ENCODE measurements at regions not wholly inside any gene's neighbourhood (a gene's known extent, or its start where the extent isn't known, plus 50 kb on each side); places are given as distances from the start of the nearest gene placed in this dataset.

- Histone ChIP-seq H3K27me3 (replicated peaks; ENCODE audit: insufficient read depth) (no peaks in the 10 kb centered on the region), H3K4me1 (replicated peaks) (no peaks in the 10 kb centered on the region), H3K36me3 (no peaks in the 10 kb centered on the region), H3K9me3 (no peaks in the 10 kb centered on the region), H3K27ac (no peak overlapping the region), H3K4me3 (no peak overlapping the region)
- 100% methylated on average over 1 of the region's 1 CpG for WGBS
- TF ChIP-seq POLR2AphosphoS5 (IDR thresholded peaks at IDR 0.05): no peak
- no peak for TF ChIP-seq CTCF (IDR thresholded peaks at IDR 0.05)
- TF ChIP-seq POLR2A (IDR thresholded peaks at IDR 0.05): no peak
- DNase-seq (ENCODE audit: low spot score): no peak
- intact Hi-C loops (cut with DNase I): no loop called here
Measured at GRCh38 chr10:17538941-17539340, 78.2 kb downstream of the HACD1 start.

GRCh38 chr10:17537281-17537680 lies 79.9 kb downstream of the HACD1 start:
- no peak overlapping the region for H3K4me3 ChIP-seq
- no peaks in the 10 kb centered on the region for H3K36me3 ChIP-seq
- no peaks in the 10 kb centered on the region for H3K27me3 ChIP-seq (replicated peaks; ENCODE audit: insufficient read depth)
- no peaks in the 10 kb centered on the region for H3K9me3 ChIP-seq
- WGBS: 89% methylated on average over 7 of the region's 7 CpGs
- DNase-seq (ENCODE audit: low spot score): no peak
- intact Hi-C loops (cut with DNase I): no loop called here
- no peaks in the 10 kb centered on the region for H3K4me1 ChIP-seq (replicated peaks)
- no peak overlapping the region for H3K27ac ChIP-seq
- no peak for TF ChIP-seq POLR2A (IDR thresholded peaks at IDR 0.05)

GRCh38 chr10:17536221-17536620 lies 81.0 kb downstream of the HACD1 start:
- Histone ChIP-seq H3K4me1 (replicated peaks) (no peaks in the 10 kb centered on the region), H3K36me3 (no peaks in the 10 kb centered on the region), H3K27me3 (replicated peaks; ENCODE audit: insufficient read depth) (no peaks in the 10 kb centered on the region), H3K27ac (no peak overlapping the region), H3K9me3 (no peaks in the 10 kb centered on the region), H3K4me3 (no peak overlapping the region)
- DNase-seq (ENCODE audit: low spot score): no peak
- WGBS: 66% methylated on average over 3 of the region's 3 CpGs
- TF ChIP-seq POLR2AphosphoS5 (IDR thresholded peaks at IDR 0.05) (no peak), CTCF (IDR thresholded peaks at IDR 0.05) (no peak), POLR2A (IDR thresholded peaks at IDR 0.05) (no peak)
- intact Hi-C loops (cut with DNase I): no loop called here

- DNase-seq (ENCODE audit: low spot score): no peak
- no peak overlapping the region for H3K27ac ChIP-seq
- WGBS: 35% methylated on average over 4 of the region's 4 CpGs
- H3K4me3 ChIP-seq: no peak overlapping the region
- intact Hi-C loops (cut with DNase I): no loop called here
- H3K9me3 ChIP-seq: no peaks in the 10 kb centered on the region
- TF ChIP-seq POLR2AphosphoS5 (IDR thresholded peaks at IDR 0.05) (no peak), POLR2A (IDR thresholded peaks at IDR 0.05) (no peak), CTCF (IDR thresholded peaks at IDR 0.05) (no peak)
- H3K36me3 ChIP-seq: no peaks in the 10 kb centered on the region
- no peaks in the 10 kb centered on the region for H3K27me3 ChIP-seq (replicated peaks; ENCODE audit: insufficient read depth)
- no peaks in the 10 kb centered on the region for H3K4me1 ChIP-seq (replicated peaks)
Measured at GRCh38 chr10:17533731-17534130, 79.3 kb upstream of the ST8SIA6 start.

GRCh38 chr10:17528306-17528862 lies 74.0 kb upstream of the ST8SIA6 start:
- WGBS: 87% methylated on average over 3 of the region's 3 CpGs
- no peak for TF ChIP-seq POLR2A (IDR thresholded peaks at IDR 0.05)
- TF ChIP-seq POLR2AphosphoS5 (IDR thresholded peaks at IDR 0.05): no peak
- TF ChIP-seq CTCF (IDR thresholded peaks at IDR 0.05): no peak
- Histone ChIP-seq H3K9me3 (no peaks in the 10 kb centered on the region), H3K27me3 (replicated peaks; ENCODE audit: insufficient read depth) (no peaks in the 10 kb centered on the region), H3K36me3 (no peaks in the 10 kb centered on the region), H3K27ac (no peak overlapping the region), H3K4me3 (no peak overlapping the region), H3K4me1 (replicated peaks) (no peaks in the 10 kb centered on the region)
- intact Hi-C loops (cut with DNase I): no loop called here
- DNase-seq (ENCODE audit: low spot score): no peak
